HepG2 (cell line): ENCODE measurements at regions not wholly inside any gene's neighbourhood (a gene's known extent, or its start where the extent isn't known, plus 50 kb on each side); places are given as distances from the start of the nearest gene placed in this dataset.
A peak's percentile ranks its signal among the peaks of the same experiment; 100 is the strongest.

ENCODE experiments used
- CBX5 ChIP-seq: sonication (generic); formaldehyde crosslinking; IDR thresholded peaks from 2 replicates; pipeline ENCODE4 v1.4.0; 2020; ENCODE audit warnings: missing genetic modification reagents, borderline replicate concordance
- ELF3 ChIP-seq: IDR thresholded peaks from 2 replicates; pipeline ENCODE4 v1.6.1; 2016; ENCODE audit warnings: missing genetic modification reagents, missing compliant biosample characterization
- ESRRA ChIP-seq: sonication (generic); formaldehyde crosslinking; IDR thresholded peaks from 2 replicates; pipeline ENCODE4 v1.5.1; 2020; ENCODE audit warnings: mild to moderate bottlenecking, low read depth, missing genetic modification reagents
- FOXA3 ChIP-seq: IDR thresholded peaks from 2 replicates; pipeline ENCODE4 v1.6.1; 2016; ENCODE audit warnings: missing genetic modification reagents, missing compliant biosample characterization
- FOXO1 ChIP-seq: sonication (generic); formaldehyde crosslinking; IDR thresholded peaks from 2 replicates; pipeline ENCODE4 v1.4.0; 2020; ENCODE audit warnings: missing genetic modification reagents
- JARID2 ChIP-seq: sonication (generic); formaldehyde crosslinking; IDR thresholded peaks from 2 replicates; pipeline ENCODE4 v1.8.1; 2023; ENCODE audit warnings: missing genetic modification reagents, inconsistent platforms; ENCODE audit not compliant: insufficient replicate concordance
- KDM2A ChIP-seq: sonication (generic); formaldehyde crosslinking; IDR thresholded peaks from 2 replicates; pipeline ENCODE4 v1.4.0; 2020; ENCODE audit warnings: low read depth, missing genetic modification reagents, borderline replicate concordance
- KMT2B ChIP-seq: IDR thresholded peaks from 2 replicates; pipeline ENCODE4 v1.6.1; 2016; ENCODE audit warnings: missing genetic modification reagents, missing compliant biosample characterization
- NFATC3 ChIP-seq: sonication (generic); formaldehyde crosslinking; IDR thresholded peaks from 2 replicates; pipeline ENCODE4 v1.5.1; 2020; ENCODE audit warnings: mild to moderate bottlenecking, missing genetic modification reagents
- ONECUT2 ChIP-seq: sonication (generic); formaldehyde crosslinking; IDR thresholded peaks from 2 replicates; pipeline ENCODE4 v1.4.0; 2020; ENCODE audit warnings: missing genetic modification reagents
- PITX1 ChIP-seq: sonication (generic); formaldehyde crosslinking; IDR thresholded peaks from 2 replicates; pipeline ENCODE4 v1.5.1; 2020; ENCODE audit warnings: mild to moderate bottlenecking, missing genetic modification reagents
- RCOR2 ChIP-seq: IDR thresholded peaks from 2 replicates; pipeline ENCODE4 v1.6.1; 2016; ENCODE audit warnings: missing biosample characterization, missing genetic modification reagents
- RFX5 ChIP-seq: IDR thresholded peaks from 2 replicates; pipeline ENCODE4 v1.6.1; 2011; ENCODE audit warnings: low read depth, low read length, improper control_type of control experiment
- STAG1 ChIP-seq: sonication (generic); formaldehyde crosslinking; IDR thresholded peaks from 2 replicates; pipeline ENCODE4 v1.4.0; 2020; ENCODE audit warnings: missing genetic modification reagents
- YY1 ChIP-seq: IDR thresholded peaks from 2 replicates; pipeline ENCODE4 v1.6.1; 2011; ENCODE audit warnings: low read length, low read depth, moderate library complexity, mild to moderate bottlenecking; ENCODE audit not compliant: insufficient read depth, insufficient replicate concordance
- ZC3H13 ChIP-seq: sonication (generic); formaldehyde crosslinking; IDR thresholded peaks from 2 replicates; pipeline ENCODE4 v1.8.1; 2023; ENCODE audit warnings: mild to moderate bottlenecking, missing genetic modification reagents, moderate library complexity
- ZFAT ChIP-seq: sonication (generic); formaldehyde crosslinking; conservative IDR thresholded peaks from 2 replicates; pipeline ENCODE4 v1.8.1; 2023; ENCODE audit warnings: missing genetic modification reagents, inconsistent platforms
- ZNF20 ChIP-seq: sonication (generic); formaldehyde crosslinking; IDR thresholded peaks from 2 replicates; pipeline ENCODE4 v1.4.0; 2020; ENCODE audit warnings: mild to moderate bottlenecking, moderate library complexity, missing genetic modification reagents
- ZNF546 ChIP-seq: sonication (generic); formaldehyde crosslinking; conservative IDR thresholded peaks from 2 replicates; pipeline ENCODE4 v1.8.1; 2023; ENCODE audit warnings: mild to moderate bottlenecking, missing genetic modification reagents
- ZNF550 ChIP-seq: sonication (generic); formaldehyde crosslinking; IDR thresholded peaks from 2 replicates; pipeline ENCODE4 v1.4.0; 2020; ENCODE audit warnings: mild to moderate bottlenecking, missing genetic modification reagents, borderline replicate concordance
- ZNF598 ChIP-seq: sonication (generic); formaldehyde crosslinking; IDR thresholded peaks from 2 replicates; pipeline ENCODE4 v1.5.1; 2020; ENCODE audit warnings: mild to moderate bottlenecking, missing genetic modification reagents, borderline replicate concordance
- ZNF841 ChIP-seq: sonication (generic); formaldehyde crosslinking; IDR thresholded peaks from 2 replicates; pipeline ENCODE4 v1.8.1; 2023; ENCODE audit warnings: missing genetic modification reagents, borderline replicate concordance
- TF ChIP-seq, protein P1 (sequence below): sonication (generic); formaldehyde crosslinking; IDR thresholded peaks from 2 replicates; pipeline ENCODE4 v1.5.0; 2020; ENCODE audit warnings: mild to moderate bottlenecking, missing genetic modification reagents
- TF ChIP-seq, protein P2 (sequence below): IDR thresholded peaks from 2 replicates; pipeline ENCODE4 v1.6.1; 2016; ENCODE audit warnings: mild to moderate bottlenecking
- TF ChIP-seq, protein P3 (sequence below): sonication (generic); formaldehyde crosslinking; IDR thresholded peaks from 2 replicates; pipeline ENCODE4 v1.5.0; 2020; ENCODE audit warnings: missing genetic modification reagents

- TF ChIP-seq CBX5 (CRISPR knock-in tag) = no peak
- no peak for TF ChIP-seq RFX5
- TF ChIP-seq ZNF841 (CRISPR knock-in tag) = no peak
- TF ChIP-seq JARID2 (CRISPR knock-in tag) = no peak
- TF ChIP-seq ZNF550 (CRISPR knock-in tag) = no peak
- no peak for TF ChIP-seq KDM2A (CRISPR knock-in tag)
- TF ChIP-seq NFATC3 (CRISPR knock-in tag) = no peak
- TF ChIP-seq FOXO1 (CRISPR knock-in tag) = peak; percentile 57; the same call in 1 of the 2 replicates
- TF ChIP-seq ESRRA = peak; percentile 60; the same call in 1 of the 2 replicates
- TF ChIP-seq, protein P1, sequence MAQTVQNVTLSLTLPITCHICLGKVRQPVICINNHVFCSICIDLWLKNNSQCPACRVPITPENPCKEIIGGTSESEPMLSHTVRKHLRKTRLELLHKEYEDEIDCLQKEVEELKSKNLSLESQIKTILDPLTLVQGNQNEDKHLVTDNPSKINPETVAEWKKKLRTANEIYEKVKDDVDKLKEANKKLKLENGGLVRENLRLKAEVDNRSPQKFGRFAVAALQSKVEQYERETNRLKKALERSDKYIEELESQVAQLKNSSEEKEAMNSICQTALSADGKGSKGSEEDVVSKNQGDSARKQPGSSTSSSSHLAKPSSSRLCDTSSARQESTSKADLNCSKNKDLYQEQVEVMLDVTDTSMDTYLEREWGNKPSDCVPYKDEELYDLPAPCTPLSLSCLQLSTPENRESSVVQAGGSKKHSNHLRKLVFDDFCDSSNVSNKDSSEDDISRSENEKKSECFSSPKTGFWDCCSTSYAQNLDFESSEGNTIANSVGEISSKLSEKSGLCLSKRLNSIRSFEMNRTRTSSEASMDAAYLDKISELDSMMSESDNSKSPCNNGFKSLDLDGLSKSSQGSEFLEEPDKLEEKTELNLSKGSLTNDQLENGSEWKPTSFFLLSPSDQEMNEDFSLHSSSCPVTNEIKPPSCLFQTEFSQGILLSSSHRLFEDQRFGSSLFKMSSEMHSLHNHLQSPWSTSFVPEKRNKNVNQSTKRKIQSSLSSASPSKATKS = peak; percentile 95
- peak; percentile 95 for TF ChIP-seq ELF3 (CRISPR knock-in tag)
- no peak for TF ChIP-seq ZC3H13 (CRISPR knock-in tag)
- no peak; the same call in 1 of the 2 replicates for TF ChIP-seq STAG1 (CRISPR knock-in tag)
- TF ChIP-seq, protein P2, sequence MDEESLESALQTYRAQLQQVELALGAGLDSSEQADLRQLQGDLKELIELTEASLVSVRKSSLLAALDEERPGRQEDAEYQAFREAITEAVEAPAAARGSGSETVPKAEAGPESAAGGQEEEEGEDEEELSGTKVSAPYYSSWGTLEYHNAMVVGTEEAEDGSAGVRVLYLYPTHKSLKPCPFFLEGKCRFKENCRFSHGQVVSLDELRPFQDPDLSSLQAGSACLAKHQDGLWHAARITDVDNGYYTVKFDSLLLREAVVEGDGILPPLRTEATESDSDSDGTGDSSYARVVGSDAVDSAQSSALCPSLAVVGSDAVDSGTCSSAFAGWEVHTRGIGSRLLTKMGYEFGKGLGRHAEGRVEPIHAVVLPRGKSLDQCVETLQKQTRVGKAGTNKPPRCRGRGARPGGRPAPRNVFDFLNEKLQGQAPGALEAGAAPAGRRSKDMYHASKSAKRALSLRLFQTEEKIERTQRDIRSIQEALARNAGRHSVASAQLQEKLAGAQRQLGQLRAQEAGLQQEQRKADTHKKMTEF (CRISPR knock-in tag) = peak; percentile 97; the same call in 1 of the 2 replicates
- no peak for TF ChIP-seq ZNF20 (CRISPR knock-in tag)
- 0 out of 2 replicates have a peak, but pooled peaks have one; percentile 71 for TF ChIP-seq KMT2B (CRISPR knock-in tag)
- TF ChIP-seq FOXA3 = peak; percentile 87
- TF ChIP-seq ZNF598 (CRISPR knock-in tag) = no peak
- TF ChIP-seq RCOR2 (CRISPR knock-in tag) = peak; percentile 91
- peak; percentile 70; the same call in 1 of the 2 replicates for TF ChIP-seq ONECUT2
- TF ChIP-seq PITX1 (CRISPR knock-in tag) = peak; percentile 97
- TF ChIP-seq, protein P3, sequence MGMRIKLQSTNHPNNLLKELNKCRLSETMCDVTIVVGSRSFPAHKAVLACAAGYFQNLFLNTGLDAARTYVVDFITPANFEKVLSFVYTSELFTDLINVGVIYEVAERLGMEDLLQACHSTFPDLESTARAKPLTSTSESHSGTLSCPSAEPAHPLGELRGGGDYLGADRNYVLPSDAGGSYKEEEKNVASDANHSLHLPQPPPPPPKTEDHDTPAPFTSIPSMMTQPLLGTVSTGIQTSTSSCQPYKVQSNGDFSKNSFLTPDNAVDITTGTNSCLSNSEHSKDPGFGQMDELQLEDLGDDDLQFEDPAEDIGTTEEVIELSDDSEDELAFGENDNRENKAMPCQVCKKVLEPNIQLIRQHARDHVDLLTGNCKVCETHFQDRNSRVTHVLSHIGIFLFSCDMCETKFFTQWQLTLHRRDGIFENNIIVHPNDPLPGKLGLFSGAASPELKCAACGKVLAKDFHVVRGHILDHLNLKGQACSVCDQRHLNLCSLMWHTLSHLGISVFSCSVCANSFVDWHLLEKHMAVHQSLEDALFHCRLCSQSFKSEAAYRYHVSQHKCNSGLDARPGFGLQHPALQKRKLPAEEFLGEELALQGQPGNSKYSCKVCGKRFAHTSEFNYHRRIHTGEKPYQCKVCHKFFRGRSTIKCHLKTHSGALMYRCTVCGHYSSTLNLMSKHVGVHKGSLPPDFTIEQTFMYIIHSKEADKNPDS (CRISPR knock-in tag) = peak; percentile 99
- TF ChIP-seq ZNF546 (CRISPR knock-in tag) = no peak
- no peak for TF ChIP-seq ZFAT (CRISPR knock-in tag)
- peak; percentile 36 for TF ChIP-seq YY1
Measured at GRCh38 chr20:53652090-53652858, 58.6 kb upstream of the ZNF217 start (continued).
